ENCODE measurements at regions not wholly inside any gene's neighbourhood (a gene's known extent, or its start where the extent isn't known, plus 50 kb on each side); places are given as distances from the start of the nearest gene placed in this dataset.

DNA sequence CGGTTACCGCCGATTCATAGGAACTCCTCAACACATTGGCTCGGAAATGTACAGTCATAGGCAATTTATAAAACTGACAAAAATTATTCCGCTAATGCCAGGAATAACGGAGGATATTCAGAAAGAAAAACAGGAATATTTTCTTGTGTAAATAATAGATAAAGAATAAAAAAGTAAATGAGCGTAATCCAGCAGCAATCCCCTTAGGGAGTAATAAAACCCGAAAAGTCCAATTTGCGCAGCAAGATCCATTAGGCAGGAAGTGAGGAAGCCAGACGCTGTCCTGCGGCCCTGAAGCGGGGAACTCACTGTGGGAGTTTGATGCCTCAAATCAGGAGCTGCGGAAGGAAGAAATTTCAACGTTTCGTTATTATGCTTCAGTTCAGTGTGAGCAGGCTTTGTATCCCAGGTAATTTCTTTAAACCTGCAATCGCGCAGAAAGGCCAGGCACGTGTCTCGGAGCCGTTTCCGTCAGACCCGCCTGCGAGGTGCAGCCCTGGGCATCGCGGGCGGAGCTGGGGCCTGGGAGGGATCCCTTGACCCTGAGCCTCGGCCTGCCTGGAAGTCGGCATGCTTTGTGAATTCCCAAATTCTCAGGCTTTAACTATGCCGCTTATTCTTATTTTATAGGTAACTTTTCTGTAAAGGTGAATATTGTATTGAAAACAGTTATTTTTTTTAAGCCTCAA is 180.9 kb upstream of the ALKAL2 start (continued):
- TF ChIP-seq YY1 (IDR thresholded peaks at IDR 0.05; ENCODE audit: low read depth, low read length) (no peak), CREB1 (IDR thresholded peaks at IDR 0.05) (no peak), HDAC2 (IDR thresholded peaks at IDR 0.05; ENCODE audit: borderline replicate concordance in 1 of 2, low read depth in 2 of 2, low read length in 2 of 2) (no peak), EGR1 (IDR thresholded peaks at IDR 0.05; ENCODE audit: borderline replicate concordance, low read depth, low read length) (no peak), POLR2AphosphoS5 (IDR thresholded peaks at IDR 0.05; ENCODE audit: low read depth, low read length) (no peak)
